GM21825 (cell line): ENCODE measurements at regions not wholly inside any gene's neighbourhood (a gene's known extent, or its start where the extent isn't known, plus 50 kb on each side); places are given as distances from the start of the nearest gene placed in this dataset.
"Not testable (repeated sequence)": the region's sequence is repeated elsewhere in the genome, so short reads cannot be mapped to it uniquely, and the experiment has no call there.

Source experiments
- ATAC-seq: cut with Tn5 transposase; IDR thresholded peaks from one replicate; pipeline ENCODE4 v1.9.1; 2021; ENCODE audit warnings: mild to moderate bottlenecking, moderate library complexity; ENCODE audit not compliant: unreplicated experiment

- ATAC-seq: not testable (repeated sequence)
Measured at GRCh38 chr20:59490196-59491004, 113.9 kb upstream of the PHACTR3 start.

GRCh38 chr20:59491884-59492283 is 112.5 kb upstream of the PHACTR3 start:
- ATAC-seq: no peak

GRCh38 chr20:59493926-59494325 is 110.4 kb upstream of the PHACTR3 start:
- ATAC-seq: no peak

- no peak for ATAC-seq
Measured at GRCh38 chr20:59495166-59495565, 109.2 kb upstream of the PHACTR3 start.

GRCh38 chr20:59495894-59496510 is 108.3 kb upstream of the PHACTR3 start:
- ATAC-seq: no peak

- no peak for ATAC-seq
Measured at GRCh38 chr20:59498291-59498690, 106.0 kb upstream of the PHACTR3 start.

GRCh38 chr20:59499863-59500262 is 104.5 kb upstream of the PHACTR3 start:
- no peak for ATAC-seq

- ATAC-seq: no peak
Measured at GRCh38 chr20:59508729-59509128, 95.6 kb upstream of the PHACTR3 start.

- no peak for ATAC-seq
Measured at GRCh38 chr20:59512651-59513050, 91.7 kb upstream of the PHACTR3 start.

- ATAC-seq: no peak
Measured at GRCh38 chr20:59514554-59514953, 89.8 kb upstream of the PHACTR3 start.

GRCh38 chr20:59515013-59515905 is 89.1 kb upstream of the PHACTR3 start:
- ATAC-seq: no peak

- no peak for ATAC-seq
Measured at GRCh38 chr20:59515906-59516209, 88.5 kb upstream of the PHACTR3 start.

- ATAC-seq: peak; percentile 65
Measured at GRCh38 chr20:59518881-59519706, 85.2 kb upstream of the PHACTR3 start.

GRCh38 chr20:59519707-59520014 is 84.7 kb upstream of the PHACTR3 start:
- no peak for ATAC-seq

- no peak for ATAC-seq
Measured at GRCh38 chr20:59520814-59521213, 83.5 kb upstream of the PHACTR3 start.

- no peak for ATAC-seq
Measured at GRCh38 chr20:59525500-59526241, 78.7 kb upstream of the PHACTR3 start.

- no peak for ATAC-seq
Measured at GRCh38 chr20:59526242-59527225, 77.8 kb upstream of the PHACTR3 start.

GRCh38 chr20:59530782-59531181 is 73.6 kb upstream of the PHACTR3 start:
- ATAC-seq: no peak

- ATAC-seq: no peak
Measured at GRCh38 chr20:59537991-59538390, 66.3 kb upstream of the PHACTR3 start.
